B cell (primary cell): ENCODE measurements at regions not wholly inside any gene's neighbourhood (a gene's known extent, or its start where the extent isn't known, plus 50 kb on each side); places are given as distances from the start of the nearest gene placed in this dataset.

ENCODE experiments used
- ATAC-seq: fragments of 200-7000 bp; cut with Tn5 transposase; one replicate; pipeline ENCODE4 v1.10.0; 2021; ENCODE audit warnings: low read depth, mild to moderate bottlenecking, moderate number of reproducible peaks, moderate library complexity
- CTCF ChIA-PET: fragments of 350-600 bp; sonication (Branson Sonifier 250); formaldehyde crosslinking; loops from one replicate; lab custom pipeline; 2021; ENCODE audit warnings: antibody characterized with exemption, inconsistent platforms; lab: Charles Lee
- POLR2A ChIA-PET: fragments of 350-600 bp; sonication (Branson Sonifier 250); formaldehyde crosslinking; loops from one replicate; lab custom pipeline; 2021; ENCODE audit warnings: antibody characterized with exemption; lab: Charles Lee
- DNase-seq: peaks from one replicate; pipeline ENCODE4 v3.0.0; 2013
- H2AFZ ChIP-seq: 2 replicates; pipeline ENCODE4 v1.6.1; 2012; ENCODE audit warnings: mild to moderate bottlenecking, low read depth, low read length; ENCODE audit not compliant: insufficient read depth, poor library complexity, severe bottlenecking
- H3K27ac ChIP-seq, 2 donors: 1 replicate in 1 of 2; 2 replicates in 1 of 2; pipeline ENCODE4 v1.5.1; 2012 to 2013; ENCODE audit warnings: low read length in 2 of 2, mild to moderate bottlenecking in 2 of 2, moderate library complexity in 1 of 2
- H3K27me3 ChIP-seq, 4 experiments: fragments of 200-600 bp in 1 of 4; sonication (generic) in 1 of 4; replicated peaks in 1 of 4; 1 replicate in 2 of 4; 2 replicates in 2 of 4; pipeline versions ENCODE4 v1.6.1 to v1.7.0; 2013 to 2016; ENCODE audit warnings: low read length in 3 of 4, mild to moderate bottlenecking in 2 of 4, mixed read lengths in 1 of 4, moderate library complexity in 1 of 4; ENCODE audit not compliant: insufficient read depth in 4 of 4, control insufficient read depth in 3 of 4; ENCODE audit errors: control extremely low read depth in 1 of 4
- H3K36me3 ChIP-seq, 2 experiments: replicated peaks in 1 of 2; 1 replicate in 1 of 2; 2 replicates in 1 of 2; pipeline versions ENCODE4 v1.6.1 to v1.7.1; 2013; ENCODE audit warnings: low read length in 1 of 2; ENCODE audit not compliant: insufficient read depth in 2 of 2, control insufficient read depth in 1 of 2; ENCODE audit errors: control extremely low read depth in 1 of 2, extremely low read depth in 1 of 2
- H3K4me1 ChIP-seq, 2 donors: fragments of 200-600 bp in 1 of 2; sonication (generic) in 1 of 2; 1 replicate in 1 of 2; 2 replicates in 1 of 2; pipeline versions ENCODE4 v1.5.1 to v1.6.1; 2013 to 2017; ENCODE audit warnings: low read length in 2 of 2; ENCODE audit not compliant: control insufficient read depth in 2 of 2, insufficient read depth in 2 of 2
- H3K4me2 ChIP-seq: replicated peaks from 2 replicates; pipeline ENCODE3; 2012; ENCODE audit warnings: mild to moderate bottlenecking, low read depth, low read length; ENCODE audit not compliant: poor library complexity, severe bottlenecking
- H3K4me3 ChIP-seq, 5 experiments: fragments of 200-600 bp in 1 of 5; sonication (generic) in 1 of 5; 1 replicate in 3 of 5; 2 replicates in 2 of 5; pipeline versions ENCODE4 v1.5.1 to v1.7.0; 2011 to 2016; ENCODE audit warnings: low read length in 4 of 5, mild to moderate bottlenecking in 4 of 5, low read depth in 2 of 5, control low read depth in 1 of 5, moderate library complexity in 1 of 5; ENCODE audit not compliant: insufficient read depth in 1 of 5; ENCODE audit errors: control extremely low read depth in 1 of 5, extremely low read depth in 1 of 5
- H3K79me2 ChIP-seq: fragments of 200-600 bp; sonication (generic); one replicate; pipeline ENCODE4 v1.6.0; 2016; ENCODE audit warnings: low read length; ENCODE audit not compliant: control insufficient read depth, insufficient read depth
- H3K9ac ChIP-seq: fragments of 200-600 bp; sonication (generic); 2 replicates; pipeline ENCODE4 v1.6.1; 2017; ENCODE audit warnings: mild to moderate bottlenecking, low read length, moderate library complexity
- H3K9me3 ChIP-seq, 3 donors: one replicate each; pipeline versions ENCODE4 v1.6.1 to v1.7.1; 2013; ENCODE audit warnings: low read length in 2 of 3; ENCODE audit not compliant: control insufficient read depth in 2 of 3, insufficient read depth in 1 of 3; ENCODE audit errors: control extremely low read depth in 1 of 3
- H4K20me1 ChIP-seq: 2 replicates; pipeline ENCODE4 v1.6.0; 2012; ENCODE audit warnings: mild to moderate bottlenecking, low read length; ENCODE audit not compliant: insufficient read depth, control insufficient read depth, poor library complexity, severe bottlenecking
- H3K27ac Mint-ChIP-seq: one replicate; pipeline ENCODE4 v1.8.0; 2021; ENCODE audit warnings: mixed read lengths
- H3K27me3 Mint-ChIP-seq: one replicate; pipeline ENCODE4 v1.8.0; 2021; ENCODE audit warnings: mixed read lengths
- H3K4me1 Mint-ChIP-seq: one replicate; pipeline ENCODE4 v1.8.0; 2021; ENCODE audit warnings: mixed read lengths
- H3K4me3 Mint-ChIP-seq: one replicate; pipeline ENCODE4 v1.8.0; 2021; ENCODE audit warnings: mixed read lengths
- H3K9me3 Mint-ChIP-seq: one replicate; pipeline ENCODE4 v1.8.0; 2022; ENCODE audit warnings: mixed read lengths; ENCODE audit not compliant: insufficient read depth
- CTCF ChIP-seq: fragments of 200-600 bp; IDR thresholded peaks from one replicate; pipeline ENCODE4 v1.8.0; 2022; ENCODE audit warnings: antibody characterized with exemption, mild to moderate bottlenecking
- EZH2 ChIP-seq: IDR thresholded peaks from 2 replicates; pipeline ENCODE4 v1.6.1; 2012; ENCODE audit warnings: borderline replicate concordance, low read depth, mild to moderate bottlenecking, moderate library complexity, low read length; ENCODE audit not compliant: insufficient read depth, poor library complexity, severe bottlenecking
- WGBS: methylation state at CpG from one replicate; pipeline ENCODE4 v1.1.5; 2013; ENCODE audit warnings: missing lambda C conversion rate; ENCODE audit not compliant: insufficient coverage; 5-methylcytosine and 5-hydroxymethylcytosine counted together
- intact Hi-C: fragments of 100-400 bp; cut with micrococcal nuclease; formaldehyde crosslinking; loops from one replicate; pipeline ENCODE4 v1.10.0; 2022

- no peaks in the 10 kb centered on the region for H3K27me3 Mint-ChIP-seq
Measured at GRCh38 chr20:39837561-39837960, 851.5 kb downstream of the MAFB start.

More at GRCh38 chr20:39837561-39837960, 851.5 kb downstream of the MAFB start:
- H3K4me3 Mint-ChIP-seq, result no peak overlapping the region
- DNase-seq, result no peak
- Histone ChIP-seq H3K4me1 (no peaks in the 10 kb centered on the region), H3K27ac (no peak overlapping the region), H4K20me1 (no peaks in the 10 kb centered on the region), H3K27me3 (no peaks in the 10 kb centered on the region), H3K9me3 (peaks cover 0 to 1% (median 0%) of the 10 kb centered on the region in 3 donors), H3K79me2 (no peaks in the 10 kb centered on the region), H3K4me2 (no peak overlapping the region), H3K9ac (no peak overlapping the region), H3K4me3 (no peak overlapping the region), H3K36me3 (no peaks in the 10 kb centered on the region), H2AFZ (no peak overlapping the region)
- H3K9me3 Mint-ChIP-seq, result no peaks in the 10 kb centered on the region
- TF ChIP-seq CTCF (no peak), EZH2 (no peak)
- ChIA-PET POLR2A (no interaction called here), CTCF (no interaction called here)
- H3K27ac Mint-ChIP-seq, result no peak overlapping the region
- intact Hi-C loops, result no loop called here
- no peaks in the 10 kb centered on the region for H3K4me1 Mint-ChIP-seq
- no peak for ATAC-seq
- WGBS, result 82% methylated on average over 1 of the region's 3 CpGs
